Activated CD4-positive, alpha-beta T cell treated with anti-CD3 and anti-CD28 coated beads, Interleukin-2, amount 10 ng/mL, durations not matched to agents 24 days and 14 days (primary cell): ENCODE measurements at regions not wholly inside any gene's neighbourhood (a gene's known extent, or its start where the extent isn't known, plus 50 kb on each side); places are given as distances from the start of the nearest gene placed in this dataset.

ENCODE experiments used
- DNase-seq: peaks from one replicate; pipeline ENCODE4 v3.0.0; 2022
- H3K27ac Mint-ChIP-seq: one replicate; pipeline ENCODE4 v1.8.0; 2022; ENCODE audit warnings: mild to moderate bottlenecking, mixed read lengths
- H3K27me3 Mint-ChIP-seq: one replicate; pipeline ENCODE4 v1.8.0; 2022; ENCODE audit warnings: mixed read lengths
- H3K36me3 Mint-ChIP-seq: one replicate; pipeline ENCODE4 v1.8.0; 2022; ENCODE audit warnings: low read depth, mild to moderate bottlenecking, mixed read lengths
- H3K4me1 Mint-ChIP-seq: one replicate; pipeline ENCODE4 v1.8.0; 2021; ENCODE audit warnings: mixed read lengths
- H3K4me3 Mint-ChIP-seq: one replicate; pipeline ENCODE4 v1.8.0; 2022; ENCODE audit warnings: mild to moderate bottlenecking, moderate library complexity, mixed read lengths
- H3K9me3 Mint-ChIP-seq: one replicate; pipeline ENCODE4 v1.8.0; 2021; ENCODE audit warnings: mixed read lengths
- intact Hi-C: fragments of 100-400 bp; cut with micrococcal nuclease; formaldehyde crosslinking; loops from one replicate; pipeline ENCODE4 v1.15.1; 2023

DNA sequence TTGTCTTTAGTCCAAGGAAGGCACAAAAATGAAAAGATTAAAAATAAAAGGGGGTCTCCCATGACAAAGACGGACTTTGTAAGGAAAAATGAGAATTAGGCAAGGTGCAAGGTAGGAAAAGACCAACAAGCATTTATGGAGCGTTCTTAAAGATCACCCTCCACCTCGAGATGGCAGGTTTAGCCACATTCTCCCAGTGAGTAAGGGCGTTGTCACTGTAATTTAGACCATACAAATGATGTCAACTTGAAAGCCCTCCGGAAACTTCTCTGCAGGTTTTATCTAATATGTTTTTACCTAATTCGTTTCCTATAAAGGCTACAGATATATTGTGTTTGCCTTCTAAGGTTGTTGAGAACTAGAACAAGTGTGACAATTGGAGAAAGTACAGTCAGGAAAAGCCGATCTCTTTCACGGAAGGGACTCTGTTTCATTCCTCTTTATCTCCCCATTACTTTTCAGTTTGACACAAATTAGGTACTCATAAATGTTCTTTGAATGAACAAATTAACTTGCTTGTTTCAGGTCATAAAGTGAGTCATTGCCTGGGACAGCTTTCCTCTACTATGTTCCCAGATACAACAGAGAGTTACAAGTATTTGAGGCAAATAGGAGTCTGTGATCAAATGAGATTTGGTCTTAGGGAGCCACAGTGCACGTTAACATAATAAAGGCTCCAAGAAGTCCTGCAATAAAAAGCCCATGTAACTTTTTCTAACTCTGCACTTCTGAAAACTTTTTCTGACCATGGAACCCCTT lies 102.6 kb upstream of the HABP2 start:
- H3K9me3 Mint-ChIP-seq = no peaks in the 10 kb centered on the region
- intact Hi-C loops = no loop called here
- no peak overlapping the region for H3K4me3 Mint-ChIP-seq
- no peak overlapping the region for H3K27ac Mint-ChIP-seq
- DNase-seq = no peak
- H3K27me3 Mint-ChIP-seq = peaks cover 12% of the 10 kb centered on the region
- no peaks in the 10 kb centered on the region for H3K36me3 Mint-ChIP-seq
- H3K4me1 Mint-ChIP-seq = no peaks in the 10 kb centered on the region

DNA sequence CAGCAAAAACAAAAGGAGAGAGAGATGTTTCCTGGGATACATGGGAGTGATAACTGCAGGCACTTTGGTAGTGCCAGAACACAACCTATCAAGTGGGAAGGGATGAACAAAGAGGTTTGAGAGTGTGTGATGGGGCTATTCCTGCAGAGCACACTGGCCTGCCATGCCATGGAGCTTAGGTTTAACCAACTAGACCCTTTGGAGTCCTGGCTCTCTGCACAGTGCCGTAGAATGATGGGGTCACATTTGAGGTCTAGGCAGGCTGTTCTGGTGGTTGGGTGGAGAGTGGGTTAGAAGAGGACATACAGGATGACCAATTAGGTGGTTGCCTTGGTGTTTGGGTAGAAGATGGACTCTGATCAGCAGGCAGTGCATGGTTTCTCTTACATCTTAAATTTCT lies 101.9 kb upstream of the HABP2 start:
- Mint-ChIP-seq H3K4me1 (peaks cover 2% of the 10 kb centered on the region), H3K4me3 (no peak overlapping the region), H3K27me3 (peaks cover 12% of the 10 kb centered on the region), H3K27ac (no peak overlapping the region), H3K36me3 (no peaks in the 10 kb centered on the region), H3K9me3 (no peaks in the 10 kb centered on the region)
- no peak for DNase-seq
- intact Hi-C loops = no loop called here

DNA sequence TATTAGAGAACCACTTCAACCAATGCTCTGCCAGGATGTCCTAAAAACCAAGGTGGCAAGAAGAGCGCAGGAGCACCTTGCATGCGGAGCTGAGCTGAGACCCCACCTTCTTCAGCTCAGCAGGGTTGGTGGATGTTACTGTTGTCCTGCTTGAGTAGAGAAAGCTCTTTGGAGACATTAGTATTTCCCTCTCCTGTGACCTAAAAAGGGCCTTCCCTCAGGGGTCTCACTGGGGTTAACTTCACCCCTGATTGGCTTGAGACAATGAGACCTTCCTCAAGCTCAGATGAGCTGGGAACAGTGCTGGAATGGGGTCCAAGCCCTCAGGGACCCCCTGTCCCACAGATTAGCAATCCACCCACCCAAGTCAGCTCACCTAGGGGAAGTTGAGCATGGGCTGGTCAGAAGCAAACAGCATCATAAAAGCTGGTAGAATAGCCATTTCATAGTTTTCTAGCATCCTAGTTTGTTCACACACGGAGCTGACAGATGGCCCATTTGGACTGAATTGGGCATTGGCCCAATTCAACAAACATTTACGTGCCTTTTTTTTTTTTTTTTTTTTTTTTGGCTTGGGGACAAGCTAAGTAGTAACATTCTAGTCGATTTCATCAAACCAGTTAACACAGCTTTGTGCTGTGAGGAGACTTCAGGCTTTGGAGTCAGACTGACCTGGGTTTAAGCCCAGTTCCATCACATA lies 100.6 kb upstream of the HABP2 start:
- Mint-ChIP-seq H3K27me3 (peaks cover 12% of the 10 kb centered on the region), H3K27ac (no peak overlapping the region), H3K9me3 (no peaks in the 10 kb centered on the region), H3K4me3 (no peak overlapping the region), H3K36me3 (no peaks in the 10 kb centered on the region), H3K4me1 (peaks cover 2% of the 10 kb centered on the region)
- DNase-seq = no peak
- intact Hi-C loops = no loop called here

DNA sequence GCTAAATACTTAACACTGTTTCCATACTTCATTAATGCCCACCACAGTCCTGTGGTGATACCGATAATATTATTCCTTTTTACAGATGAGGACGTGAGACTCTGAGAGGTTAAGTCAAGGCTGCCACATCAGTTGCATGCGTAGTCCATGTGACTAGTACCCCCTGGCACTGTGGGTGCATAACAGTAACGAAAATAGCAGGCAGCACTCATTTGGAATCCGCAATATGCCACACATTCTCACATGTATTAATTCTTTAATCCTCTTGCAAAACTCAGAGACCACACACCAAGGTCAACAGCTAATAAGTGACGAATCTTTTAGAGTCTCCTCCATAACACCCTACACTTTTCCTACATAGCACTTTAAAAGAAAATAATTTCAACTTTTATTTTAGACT lies 99.5 kb upstream of the HABP2 start:
- Mint-ChIP-seq H3K27ac (no peak overlapping the region), H3K9me3 (no peaks in the 10 kb centered on the region), H3K27me3 (peaks cover 12% of the 10 kb centered on the region), H3K4me3 (no peak overlapping the region), H3K4me1 (peaks cover 2% of the 10 kb centered on the region), H3K36me3 (no peaks in the 10 kb centered on the region)
- intact Hi-C loops = no loop called here
- no peak for DNase-seq

DNA sequence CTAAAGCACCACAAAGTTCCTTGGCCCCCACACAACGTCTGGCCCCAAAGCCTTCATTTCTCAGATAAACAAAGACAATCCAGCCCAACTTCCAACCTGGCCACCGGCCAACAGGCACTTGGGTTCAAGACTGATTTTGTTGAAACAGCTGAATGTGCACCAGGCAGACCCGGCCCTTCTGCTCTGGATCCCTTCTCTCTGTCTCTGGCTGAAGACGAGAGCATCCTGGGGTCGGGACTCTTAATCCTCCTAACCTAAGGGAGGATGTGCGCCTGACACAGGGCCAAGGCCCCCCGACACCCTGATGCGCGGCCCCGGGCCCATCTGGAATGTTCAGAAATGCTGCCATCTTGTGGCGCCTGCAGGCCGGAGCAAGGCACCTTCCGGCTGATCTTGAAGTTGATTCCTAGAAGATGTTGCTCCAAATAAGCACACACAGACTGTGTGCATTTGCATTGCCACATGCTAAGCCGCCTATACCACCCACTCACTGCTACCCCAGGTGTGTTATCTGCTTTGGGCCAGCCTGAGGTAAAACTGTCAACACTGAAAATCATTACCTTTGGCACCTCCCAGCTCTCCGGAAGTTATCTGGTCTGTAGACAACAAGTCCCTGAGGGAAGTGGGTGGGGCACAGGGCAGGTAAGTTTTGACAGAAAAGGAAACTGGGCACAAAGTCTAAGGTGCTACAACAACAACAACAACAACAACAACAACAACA lies 98.4 kb upstream of the HABP2 start:
- H3K27me3 Mint-ChIP-seq = peaks cover 9% of the 10 kb centered on the region
- H3K4me1 Mint-ChIP-seq = peaks cover 2% of the 10 kb centered on the region
- no peak overlapping the region for H3K4me3 Mint-ChIP-seq
- DNase-seq = peak; percentile 70
- H3K9me3 Mint-ChIP-seq = no peaks in the 10 kb centered on the region
- intact Hi-C loops = no loop called here
- no peak overlapping the region for H3K27ac Mint-ChIP-seq
- no peaks in the 10 kb centered on the region for H3K36me3 Mint-ChIP-seq

DNA sequence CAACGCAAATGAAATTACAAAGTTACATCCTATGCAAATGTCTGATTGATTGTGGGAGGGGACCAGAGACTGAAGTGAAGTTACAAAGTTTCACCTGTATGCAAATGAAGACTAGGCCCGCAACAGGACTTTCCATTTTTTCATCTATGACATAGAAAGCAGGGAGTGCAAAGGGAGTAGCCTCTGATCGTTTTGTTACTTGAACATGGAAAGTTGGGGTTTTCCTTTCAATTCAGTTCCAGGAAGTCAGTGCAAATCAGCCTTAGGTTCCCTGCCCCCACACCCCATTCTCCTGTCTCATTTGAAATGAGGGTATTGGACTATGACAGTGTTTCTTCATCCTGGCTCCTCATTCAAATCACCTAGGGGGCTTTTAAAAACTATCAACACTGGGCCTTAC lies 96.9 kb upstream of the HABP2 start:
- Mint-ChIP-seq H3K9me3 (no peaks in the 10 kb centered on the region), H3K27ac (no peak overlapping the region), H3K36me3 (no peaks in the 10 kb centered on the region), H3K27me3 (peaks cover 9% of the 10 kb centered on the region), H3K4me1 (peaks cover 2% of the 10 kb centered on the region), H3K4me3 (no peak overlapping the region)
- intact Hi-C loops = no loop called here
- no peak for DNase-seq

DNA sequence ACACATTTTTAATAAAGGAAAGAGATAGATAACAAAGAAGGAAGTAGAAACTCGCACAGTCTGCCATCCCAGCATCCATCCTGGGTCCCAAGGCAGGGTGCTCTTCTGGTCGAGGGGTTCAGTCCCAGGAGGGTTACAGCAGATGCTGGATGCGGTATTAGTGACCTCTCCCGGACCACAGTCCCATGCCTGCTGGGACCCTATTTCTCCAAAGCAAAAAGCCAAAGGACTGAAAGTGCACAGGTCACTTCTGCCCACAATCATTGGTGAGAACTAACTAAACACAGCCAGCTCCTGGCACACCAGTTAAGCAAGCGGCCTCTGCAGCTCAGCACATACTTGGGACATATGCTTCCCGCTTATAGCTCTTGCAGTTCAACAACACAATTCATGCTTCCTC lies 96.1 kb upstream of the HABP2 start:
- Mint-ChIP-seq H3K4me3 (no peak overlapping the region), H3K27me3 (peaks cover 11% of the 10 kb centered on the region), H3K27ac (no peak overlapping the region), H3K4me1 (peaks cover 2% of the 10 kb centered on the region), H3K9me3 (no peaks in the 10 kb centered on the region), H3K36me3 (no peaks in the 10 kb centered on the region)
- DNase-seq = no peak
- intact Hi-C loops = no loop called here

DNA sequence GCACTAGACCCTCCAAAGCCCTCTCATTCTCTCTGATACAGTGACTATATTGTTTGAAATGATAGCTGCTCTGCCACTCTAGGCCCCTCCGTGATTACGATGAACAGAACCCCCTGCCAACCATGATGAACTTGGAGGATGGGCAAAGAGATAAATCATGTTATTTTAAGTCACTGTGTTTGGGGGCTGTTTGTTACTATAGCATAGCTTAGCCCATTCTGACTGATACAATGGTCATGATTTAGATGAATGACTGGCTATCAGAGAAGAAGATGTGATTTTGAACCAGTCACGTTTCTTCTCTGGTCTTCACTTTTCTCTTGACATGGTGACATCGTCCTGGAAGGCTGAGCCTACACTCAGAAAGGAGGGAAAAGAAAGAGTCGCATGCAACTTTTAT lies 95.4 kb upstream of the HABP2 start:
- Mint-ChIP-seq H3K36me3 (no peaks in the 10 kb centered on the region), H3K27me3 (peaks cover 11% of the 10 kb centered on the region), H3K4me1 (peaks cover 2% of the 10 kb centered on the region), H3K27ac (no peak overlapping the region), H3K4me3 (no peak overlapping the region), H3K9me3 (no peaks in the 10 kb centered on the region)
- no peak for DNase-seq
- intact Hi-C loops = no loop called here

DNA sequence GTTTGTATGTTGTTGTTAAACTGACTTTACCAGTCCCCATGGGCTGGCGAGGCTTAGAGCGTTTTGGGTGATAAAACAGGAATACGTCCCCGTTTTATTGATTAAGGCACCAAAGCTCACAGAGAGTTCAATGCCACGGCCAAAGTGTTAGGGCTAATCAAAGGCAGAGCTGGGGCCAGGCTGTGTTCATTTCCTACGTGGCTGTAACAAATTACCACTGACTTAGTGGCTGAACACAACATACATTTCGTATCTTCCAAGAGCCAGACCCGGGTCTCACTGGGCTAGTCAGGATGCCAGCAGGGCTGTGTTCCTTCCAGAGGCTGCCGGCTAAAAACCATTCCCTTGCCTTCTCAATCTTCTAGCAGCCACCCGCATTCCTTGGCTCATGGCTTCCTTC lies 94.4 kb upstream of the HABP2 start:
- H3K27me3 Mint-ChIP-seq = peaks cover 13% of the 10 kb centered on the region
- H3K36me3 Mint-ChIP-seq = no peaks in the 10 kb centered on the region
- intact Hi-C loops = no loop called here
- no peak for DNase-seq
- no peak overlapping the region for H3K4me3 Mint-ChIP-seq
- H3K4me1 Mint-ChIP-seq = peaks cover 2% of the 10 kb centered on the region
- no peaks in the 10 kb centered on the region for H3K9me3 Mint-ChIP-seq
- no peak overlapping the region for H3K27ac Mint-ChIP-seq

DNA sequence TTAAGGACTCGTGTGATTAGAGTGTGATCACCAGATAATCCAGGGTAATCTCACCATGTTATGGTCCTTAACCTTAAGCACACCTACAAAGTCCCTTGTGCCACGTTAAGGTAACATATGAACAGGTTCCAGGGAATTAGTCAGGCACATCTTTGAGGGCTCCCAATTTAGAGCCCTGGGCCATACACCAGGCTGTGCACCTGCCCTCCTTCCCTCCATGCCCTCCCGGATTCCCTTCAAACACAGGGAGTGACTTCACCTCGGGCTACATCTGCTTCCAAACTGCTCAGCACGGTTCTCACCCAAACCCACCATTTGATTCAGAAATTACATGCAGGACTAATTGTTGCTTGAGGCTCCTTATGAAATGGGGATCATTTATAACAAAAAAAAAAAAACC lies 93.9 kb upstream of the HABP2 start:
- Mint-ChIP-seq H3K4me3 (no peak overlapping the region), H3K36me3 (no peaks in the 10 kb centered on the region), H3K4me1 (peaks cover 2% of the 10 kb centered on the region), H3K9me3 (no peaks in the 10 kb centered on the region), H3K27me3 (peaks cover 15% of the 10 kb centered on the region), H3K27ac (no peak overlapping the region)
- no peak for DNase-seq
- intact Hi-C loops = no loop called here

DNA sequence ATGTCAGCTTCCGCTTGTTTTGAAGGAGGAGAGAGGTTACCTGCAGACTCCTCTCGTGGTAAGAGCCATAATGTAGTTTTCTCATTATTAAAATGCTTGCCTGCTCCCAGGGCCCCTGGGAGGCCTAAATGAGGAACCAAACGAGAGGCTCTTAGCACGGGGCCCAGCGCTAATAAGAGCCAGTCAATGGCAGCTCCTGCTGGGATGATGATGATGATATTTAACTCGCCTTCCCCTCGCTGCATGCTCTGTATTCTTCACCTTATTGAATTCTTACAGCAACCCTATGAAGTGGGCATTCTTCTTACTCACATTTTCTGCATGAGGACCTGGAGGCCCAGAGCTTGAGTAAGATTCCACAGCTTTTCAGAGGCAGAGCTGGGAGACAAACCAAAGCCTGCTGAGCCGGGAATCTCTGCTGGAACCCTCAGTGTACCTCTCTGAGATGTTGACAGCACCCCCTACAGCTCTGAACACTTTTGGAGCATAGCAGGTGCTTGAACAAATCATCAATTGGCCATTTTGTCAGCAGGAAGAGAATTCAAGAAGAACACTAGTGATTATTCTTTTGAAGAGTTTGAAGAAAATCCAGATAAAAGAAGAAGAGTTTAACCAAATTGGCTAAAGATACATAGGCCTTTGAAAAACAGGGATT lies 93.1 kb upstream of the HABP2 start:
- Mint-ChIP-seq H3K4me1 (peaks cover 2% of the 10 kb centered on the region), H3K9me3 (no peaks in the 10 kb centered on the region), H3K36me3 (no peaks in the 10 kb centered on the region), H3K27ac (no peak overlapping the region), H3K27me3 (peaks cover 17% of the 10 kb centered on the region), H3K4me3 (no peak overlapping the region)
- DNase-seq = no peak
- intact Hi-C loops = no loop called here

DNA sequence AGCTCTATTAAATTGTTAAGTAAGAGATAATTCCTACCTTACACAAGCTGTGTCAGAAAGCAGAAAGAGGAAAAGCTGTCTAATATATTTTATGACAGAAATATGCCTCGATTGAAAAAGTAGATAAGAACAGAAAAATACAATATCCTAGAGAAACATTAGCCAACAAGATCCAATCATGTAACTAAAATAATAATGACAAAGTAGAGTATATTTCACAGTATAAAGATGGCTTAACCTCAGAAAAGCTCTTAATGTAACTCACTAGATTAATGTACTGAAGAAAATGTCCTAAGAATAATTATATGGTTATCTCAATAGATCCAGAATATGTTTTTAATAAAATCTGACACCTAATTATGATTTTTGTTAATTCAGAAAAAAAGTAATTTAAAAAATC lies 89.8 kb upstream of the HABP2 start:
- Mint-ChIP-seq H3K4me1 (no peaks in the 10 kb centered on the region), H3K27ac (no peak overlapping the region), H3K4me3 (no peak overlapping the region), H3K36me3 (no peaks in the 10 kb centered on the region), H3K9me3 (no peaks in the 10 kb centered on the region), H3K27me3 (peaks cover 19% of the 10 kb centered on the region)
- intact Hi-C loops = no loop called here
- DNase-seq = no peak

DNA sequence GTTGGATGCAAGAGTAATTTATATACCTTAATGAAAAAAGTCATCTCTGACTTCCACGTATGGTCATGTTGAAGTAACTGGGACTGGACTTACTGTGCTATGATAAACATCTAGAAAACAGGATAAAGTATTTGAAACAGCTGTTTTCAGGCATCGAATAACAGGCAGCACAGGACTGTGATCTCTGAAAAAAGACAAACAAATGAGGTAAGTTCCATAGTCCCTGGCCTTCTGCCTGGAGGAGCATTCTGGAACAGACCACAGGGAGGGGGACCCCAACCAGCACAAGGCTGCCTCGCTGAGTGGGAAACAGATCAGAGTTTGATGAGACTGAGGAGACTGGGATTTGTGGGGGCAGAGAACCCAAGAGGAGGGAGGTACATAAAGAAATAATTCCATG lies 89.1 kb upstream of the HABP2 start:
- Mint-ChIP-seq H3K27ac (no peak overlapping the region), H3K9me3 (no peaks in the 10 kb centered on the region), H3K27me3 (peaks cover 19% of the 10 kb centered on the region), H3K36me3 (no peaks in the 10 kb centered on the region), H3K4me3 (no peak overlapping the region), H3K4me1 (no peaks in the 10 kb centered on the region)
- intact Hi-C loops = no loop called here
- DNase-seq = no peak

DNA sequence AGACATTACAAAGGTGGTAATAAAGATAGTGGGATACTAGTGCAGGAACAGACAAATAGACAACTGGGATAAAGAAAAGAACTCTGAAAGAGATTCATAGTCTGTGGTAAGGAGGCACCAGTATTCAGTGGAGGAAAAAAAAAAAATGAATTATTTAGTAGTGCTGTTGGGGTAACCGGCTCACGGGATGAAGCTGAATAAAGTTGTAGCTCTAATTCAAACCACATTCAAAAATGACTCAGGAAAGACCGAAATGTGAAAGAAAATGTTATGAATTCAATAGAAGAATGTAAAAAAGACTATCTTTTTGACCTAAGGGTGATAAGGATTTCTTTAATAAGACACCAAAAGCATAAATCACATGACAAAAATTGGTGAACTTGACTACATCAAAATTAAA lies 83.1 kb upstream of the HABP2 start:
- intact Hi-C loops = no loop called here
- Mint-ChIP-seq H3K4me1 (no peaks in the 10 kb centered on the region), H3K27me3 (peaks cover 1% of the 10 kb centered on the region), H3K36me3 (no peaks in the 10 kb centered on the region), H3K4me3 (no peak overlapping the region), H3K27ac (no peak overlapping the region), H3K9me3 (no peaks in the 10 kb centered on the region)
- DNase-seq = no peak
